ENCODE measurements at regions not wholly inside any gene's neighbourhood (a gene's known extent, or its start where the extent isn't known, plus 50 kb on each side); places are given as distances from the start of the nearest gene placed in this dataset.

DNA sequence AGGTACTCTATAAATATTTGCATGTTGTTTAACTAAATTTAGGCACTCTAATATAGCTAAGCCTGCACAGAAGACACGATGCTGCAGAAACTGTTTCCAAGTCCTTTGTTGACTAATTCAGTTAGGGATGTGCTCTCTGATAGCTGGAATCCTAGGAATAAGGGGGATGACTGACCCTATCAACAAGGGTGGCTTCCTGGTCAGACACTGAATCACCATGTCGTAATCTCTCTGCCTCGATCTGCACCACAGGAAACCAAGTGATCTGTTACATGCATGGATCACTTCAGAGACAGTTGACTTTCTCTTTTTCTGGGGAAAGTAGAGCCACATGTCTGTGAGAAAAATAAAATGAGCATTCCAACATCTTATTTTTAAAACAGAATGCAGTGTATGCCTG is 169.1 kb downstream of the GUCY2F start:
- intact Hi-C loops (cut with DNase I; ENCODE audit: low total_unique reads) = no loop called here
- DNase-seq (ENCODE audit: low spot score in 2 of 2) = no peak
- TF ChIP-seq POLR2A (IDR thresholded peaks at IDR 0.05) = no peak
- TF ChIP-seq, protein P1, sequence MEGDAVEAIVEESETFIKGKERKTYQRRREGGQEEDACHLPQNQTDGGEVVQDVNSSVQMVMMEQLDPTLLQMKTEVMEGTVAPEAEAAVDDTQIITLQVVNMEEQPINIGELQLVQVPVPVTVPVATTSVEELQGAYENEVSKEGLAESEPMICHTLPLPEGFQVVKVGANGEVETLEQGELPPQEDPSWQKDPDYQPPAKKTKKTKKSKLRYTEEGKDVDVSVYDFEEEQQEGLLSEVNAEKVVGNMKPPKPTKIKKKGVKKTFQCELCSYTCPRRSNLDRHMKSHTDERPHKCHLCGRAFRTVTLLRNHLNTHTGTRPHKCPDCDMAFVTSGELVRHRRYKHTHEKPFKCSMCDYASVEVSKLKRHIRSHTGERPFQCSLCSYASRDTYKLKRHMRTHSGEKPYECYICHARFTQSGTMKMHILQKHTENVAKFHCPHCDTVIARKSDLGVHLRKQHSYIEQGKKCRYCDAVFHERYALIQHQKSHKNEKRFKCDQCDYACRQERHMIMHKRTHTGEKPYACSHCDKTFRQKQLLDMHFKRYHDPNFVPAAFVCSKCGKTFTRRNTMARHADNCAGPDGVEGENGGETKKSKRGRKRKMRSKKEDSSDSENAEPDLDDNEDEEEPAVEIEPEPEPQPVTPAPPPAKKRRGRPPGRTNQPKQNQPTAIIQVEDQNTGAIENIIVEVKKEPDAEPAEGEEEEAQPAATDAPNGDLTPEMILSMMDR (IDR thresholded peaks at IDR 0.05) = no peak
- 50 to 56% methylated on average over 3 of the region's 3 CpGs for WGBS, 2 donors
- H3K4me3 ChIP-seq (ENCODE audit: low read depth, poor library complexity, severe bottlenecking) = no peak overlapping the region

DNA sequence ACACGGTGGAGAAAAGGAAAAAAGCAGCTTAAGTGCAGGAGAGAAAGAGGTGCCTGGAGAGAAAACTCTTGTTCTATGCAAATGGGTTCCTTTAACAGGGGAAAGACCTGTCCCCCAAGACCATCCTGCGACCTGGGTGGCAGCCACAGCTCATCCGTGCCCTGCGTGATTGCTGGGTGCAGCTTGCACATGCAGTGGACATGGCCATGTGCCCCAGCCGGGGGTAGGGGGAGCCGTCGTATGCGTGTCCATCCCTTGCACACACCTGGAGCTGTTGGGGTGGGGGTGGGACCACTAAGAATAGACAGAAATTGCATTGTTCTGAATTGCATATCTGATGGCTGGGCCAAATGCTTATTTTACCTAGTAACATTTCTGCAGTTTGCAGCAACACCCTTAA is 171.9 kb downstream of the GUCY2F start:
- no peak for DNase-seq (ENCODE audit: low spot score in 2 of 2)
- no peak for TF ChIP-seq POLR2A (IDR thresholded peaks at IDR 0.05)
- TF ChIP-seq, protein P1 (IDR thresholded peaks at IDR 0.05) = no peak
- 82 to 84% methylated on average over 7 to 8 of the region's 8 CpGs for WGBS, 2 donors
- H3K4me3 ChIP-seq (ENCODE audit: low read depth, poor library complexity, severe bottlenecking) = no peak overlapping the region
- intact Hi-C loops (cut with DNase I; ENCODE audit: low total_unique reads) = no loop called here

DNA sequence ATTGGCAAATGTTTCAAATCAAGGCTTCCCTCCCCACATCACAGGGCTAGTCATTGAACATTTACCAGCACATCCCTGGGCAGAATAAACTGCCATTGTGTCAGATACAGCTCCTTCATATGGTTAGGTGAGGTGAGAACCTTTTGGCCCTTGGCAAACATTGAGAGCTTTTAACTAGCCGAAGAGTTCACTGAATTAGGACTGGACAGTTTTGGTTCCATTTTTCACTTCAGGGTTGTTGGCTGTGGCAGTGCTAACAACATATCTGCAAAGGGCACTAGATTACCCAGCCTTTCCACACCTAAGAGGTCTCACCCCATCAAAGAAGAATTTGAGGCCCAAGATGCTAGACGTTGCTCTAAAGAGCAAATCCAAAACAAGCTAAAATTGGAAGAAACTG is 180.7 kb downstream of the GUCY2F start:
- DNase-seq (ENCODE audit: low spot score in 2 of 2) = no peak
- no peak for TF ChIP-seq POLR2A (IDR thresholded peaks at IDR 0.05)
- TF ChIP-seq, protein P1 (IDR thresholded peaks at IDR 0.05) = no peak
- H3K4me3 ChIP-seq (ENCODE audit: low read depth, poor library complexity, severe bottlenecking) = no peak overlapping the region
- intact Hi-C loops (cut with DNase I; ENCODE audit: low total_unique reads) = no loop called here
- 72 to 73% methylated on average over 2 of the region's 2 CpGs for WGBS, 2 donors

DNA sequence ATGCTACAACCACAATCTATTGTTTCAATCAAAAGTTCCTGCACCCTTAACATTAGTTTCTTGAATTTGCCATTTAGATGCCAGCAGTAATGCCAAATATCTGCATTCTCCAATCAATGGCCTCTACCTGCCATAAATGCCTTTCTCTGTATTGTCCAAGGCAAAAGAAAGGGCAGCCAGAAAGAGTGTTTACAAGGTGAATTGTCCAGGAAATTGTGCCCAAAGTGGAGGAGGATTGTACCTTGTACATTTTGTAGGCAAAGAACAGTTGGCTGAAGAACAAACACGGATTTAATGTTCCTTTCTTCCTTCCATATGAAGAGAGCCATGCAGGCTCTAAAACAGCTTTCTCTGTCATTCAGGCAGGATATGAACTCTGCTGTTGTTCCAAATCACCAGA is 181.5 kb downstream of the GUCY2F start:
- intact Hi-C loops (cut with DNase I; ENCODE audit: low total_unique reads) = no loop called here
- no peak for TF ChIP-seq POLR2A (IDR thresholded peaks at IDR 0.05)
- TF ChIP-seq, protein P1 (IDR thresholded peaks at IDR 0.05) = no peak
- DNase-seq (ENCODE audit: low spot score in 2 of 2) = no peak
- 45 to 75% methylated on average over 1 of the region's 1 CpG for WGBS, 2 donors
- H3K4me3 ChIP-seq (ENCODE audit: low read depth, poor library complexity, severe bottlenecking) = no peak overlapping the region

DNA sequence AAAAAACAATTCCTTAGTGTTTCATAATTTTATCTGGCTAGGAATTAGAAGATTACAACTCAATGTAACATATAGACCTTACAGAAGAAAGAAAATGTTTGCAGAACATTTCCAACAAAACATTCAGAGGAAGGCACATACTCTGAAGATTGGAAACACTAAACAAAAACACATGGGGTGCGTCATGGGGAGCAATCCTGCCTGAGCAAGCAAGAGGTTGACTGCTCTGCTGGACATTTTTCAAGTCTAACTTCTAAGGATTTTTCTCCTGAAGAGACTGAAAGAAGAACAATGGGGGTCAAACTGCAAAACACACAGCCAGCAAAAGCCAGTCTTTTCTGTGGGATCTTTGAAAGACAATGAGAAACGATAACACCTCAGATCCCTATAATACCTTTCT is 182.8 kb downstream of the GUCY2F start:
- TF ChIP-seq, protein P1 (IDR thresholded peaks at IDR 0.05) = no peak
- TF ChIP-seq POLR2A (IDR thresholded peaks at IDR 0.05) = no peak
- WGBS, 2 donors = 19 to 44% methylated on average over 2 of the region's 2 CpGs
- intact Hi-C loops (cut with DNase I; ENCODE audit: low total_unique reads) = no loop called here
- no peak overlapping the region for H3K4me3 ChIP-seq (ENCODE audit: low read depth, poor library complexity, severe bottlenecking)
- DNase-seq (ENCODE audit: low spot score in 2 of 2) = no peak

DNA sequence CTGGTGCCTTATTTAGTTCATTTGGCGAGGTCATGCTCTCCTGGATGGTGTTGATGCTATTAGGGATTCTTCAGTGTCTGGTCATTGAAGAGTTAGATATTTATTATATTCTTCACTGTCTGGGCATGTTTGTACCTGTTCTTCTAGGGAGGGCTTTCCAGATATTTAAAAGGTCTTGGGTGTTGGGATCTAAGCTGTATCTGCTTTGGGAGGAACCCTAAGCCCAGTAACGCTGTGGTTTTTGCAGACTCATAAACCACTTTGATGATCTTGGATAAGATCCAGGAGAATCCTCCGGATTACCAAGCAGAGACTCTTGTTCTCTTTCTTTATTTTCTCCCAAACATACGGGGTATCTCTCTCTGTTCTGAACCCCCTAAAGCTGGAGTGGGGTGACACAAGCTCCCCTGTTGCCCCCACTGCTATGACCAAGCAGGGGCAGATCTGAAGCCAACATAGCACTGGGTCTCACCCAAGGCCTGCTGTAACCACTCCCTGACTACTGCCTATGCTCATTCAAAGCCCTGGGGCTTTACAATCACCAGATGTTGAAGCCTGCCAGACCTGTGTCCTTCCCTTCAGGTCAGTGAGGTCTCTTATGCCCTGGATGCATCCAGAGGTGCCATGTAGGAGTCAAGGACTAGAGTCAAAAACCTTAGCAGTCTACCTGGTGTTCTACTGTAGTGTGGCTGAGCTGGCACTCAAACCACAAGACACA is 187.6 kb downstream of the GUCY2F start:
- no peak overlapping the region for H3K4me3 ChIP-seq (ENCODE audit: low read depth, poor library complexity, severe bottlenecking)
- TF ChIP-seq POLR2A (IDR thresholded peaks at IDR 0.05) = no peak
- TF ChIP-seq, protein P1 (IDR thresholded peaks at IDR 0.05) = no peak
- 36 to 47% methylated on average over 4 of the region's 4 CpGs for WGBS, 2 donors
- DNase-seq (ENCODE audit: low spot score in 2 of 2) = no peak
- intact Hi-C loops (cut with DNase I; ENCODE audit: low total_unique reads) = no loop called here
